MM.1S (cell line): ENCODE measurements at regions not wholly inside any gene's neighbourhood (a gene's known extent, or its start where the extent isn't known, plus 50 kb on each side); places are given as distances from the start of the nearest gene placed in this dataset.

Experiments
- DNase-seq: peaks from one replicate; pipeline ENCODE4 v3.0.0-alpha.2; 2015
- H2AFZ ChIP-seq: fragments of 300-600 bp; sonication (generic); 2 replicates; pipeline ENCODE4 v1.6.0; 2016; ENCODE audit warnings: antibody characterized with exemption, low read length
- H3F3A ChIP-seq: fragments of 300-600 bp; sonication (generic); 2 replicates; pipeline ENCODE4 v1.6.1; 2016; ENCODE audit warnings: mild to moderate bottlenecking, antibody characterized with exemption, low read length, moderate library complexity, mixed read lengths; ENCODE audit not compliant: insufficient read depth
- H3K27ac ChIP-seq: fragments of 300-600 bp; sonication (generic); 2 replicates; pipeline ENCODE4 v1.5.1; 2016; ENCODE audit warnings: mild to moderate bottlenecking, low read length
- H3K27me3 ChIP-seq: fragments of 300-600 bp; sonication (generic); replicated peaks from 2 replicates; pipeline ENCODE4 v1.6.0; 2016; ENCODE audit warnings: low read length; ENCODE audit not compliant: insufficient read depth
- H3K36me3 ChIP-seq: fragments of 300-600 bp; sonication (generic); replicated peaks from 2 replicates; pipeline ENCODE4 v1.6.1; 2016; ENCODE audit warnings: mild to moderate bottlenecking, low read length, mixed read lengths; ENCODE audit not compliant: insufficient read depth
- H3K4me1 ChIP-seq: fragments of 300-600 bp; sonication (generic); 2 replicates; pipeline ENCODE4 v1.6.1; 2016; ENCODE audit warnings: low read length, mixed read lengths
- H3K4me2 ChIP-seq: fragments of 300-600 bp; sonication (generic); 2 replicates; pipeline ENCODE4 v1.6.0; 2016; ENCODE audit warnings: low read depth, low read length
- H3K4me3 ChIP-seq: fragments of 300-600 bp; sonication (generic); 2 replicates; pipeline ENCODE4 v1.5.1; 2016; ENCODE audit warnings: low read length, mixed read lengths
- H3K79me2 ChIP-seq: fragments of 300-600 bp; sonication (generic); 2 replicates; pipeline ENCODE4 v1.6.1; 2016; ENCODE audit warnings: mixed run types, low read length, mixed read lengths
- H3K9ac ChIP-seq: fragments of 300-600 bp; sonication (generic); 2 replicates; pipeline ENCODE4 v1.6.1; 2016; ENCODE audit warnings: low read length, mixed read lengths
- H3K9me2 ChIP-seq: fragments of 300-600 bp; sonication (generic); replicated peaks from 2 replicates; pipeline ENCODE4 v1.6.1; 2016; ENCODE audit warnings: mild to moderate bottlenecking, low read length, mixed read lengths; ENCODE audit not compliant: insufficient read depth
- H3K9me3 ChIP-seq: fragments of 300-600 bp; sonication (generic); replicated peaks from 2 replicates; pipeline ENCODE4 v1.6.1; 2016; ENCODE audit warnings: mild to moderate bottlenecking, low read length, mixed read lengths; ENCODE audit not compliant: insufficient read depth
- H4K20me1 ChIP-seq: fragments of 300-600 bp; sonication (generic); 2 replicates; pipeline ENCODE4 v1.6.1; 2016; ENCODE audit warnings: mild to moderate bottlenecking, low read length, moderate library complexity, mixed read lengths; ENCODE audit not compliant: insufficient read depth
- EZH2 ChIP-seq: fragments of 300-600 bp; sonication (generic); optimal IDR thresholded peaks from 2 replicates; pipeline ENCODE3; 2017; ENCODE audit warnings: low read depth, mild to moderate bottlenecking, antibody characterized with exemption, low read length, mixed read lengths
- EZH2phosphoT487 ChIP-seq: fragments of 300-600 bp; sonication (generic); IDR thresholded peaks from 2 replicates; pipeline ENCODE4 v1.6.1; 2018; ENCODE audit warnings: antibody characterized with exemption, low read length
- TF ChIP-seq, protein P1 (sequence below): fragments of 300-600 bp; sonication (generic); IDR thresholded peaks from 2 replicates; pipeline ENCODE4 v1.5.1; 2016; ENCODE audit warnings: antibody characterized with exemption, low read length, mixed read lengths

DNA sequence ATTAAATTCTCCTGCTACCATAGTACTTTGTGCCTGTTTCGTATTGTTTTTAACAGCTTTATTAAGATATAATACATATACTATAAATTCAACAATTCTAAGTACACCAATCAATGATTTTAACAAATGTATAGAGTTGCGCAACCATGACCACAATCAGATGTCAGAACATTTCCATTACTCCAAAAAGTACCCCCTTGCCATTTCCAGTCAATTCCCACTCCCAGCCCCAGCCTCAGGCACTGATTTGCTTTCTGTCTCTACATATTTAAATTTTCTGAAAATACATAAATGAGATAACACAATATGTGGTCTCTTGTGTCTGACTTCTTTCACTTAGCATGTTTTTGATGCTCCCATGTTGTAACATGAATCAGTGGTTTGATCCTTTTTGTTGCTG lies 193.9 kb downstream of the FIGN start:
- H3K9ac ChIP-seq: no peak overlapping the region
- H3K27me3 ChIP-seq: no peaks in the 10 kb centered on the region
- no peaks in the 10 kb centered on the region for H3K79me2 ChIP-seq
- H3K36me3 ChIP-seq: no peaks in the 10 kb centered on the region
- no peaks in the 10 kb centered on the region for H4K20me1 ChIP-seq
- TF ChIP-seq EZH2phosphoT487 (no peak), EZH2 (no peak)
- TF ChIP-seq, protein P1, sequence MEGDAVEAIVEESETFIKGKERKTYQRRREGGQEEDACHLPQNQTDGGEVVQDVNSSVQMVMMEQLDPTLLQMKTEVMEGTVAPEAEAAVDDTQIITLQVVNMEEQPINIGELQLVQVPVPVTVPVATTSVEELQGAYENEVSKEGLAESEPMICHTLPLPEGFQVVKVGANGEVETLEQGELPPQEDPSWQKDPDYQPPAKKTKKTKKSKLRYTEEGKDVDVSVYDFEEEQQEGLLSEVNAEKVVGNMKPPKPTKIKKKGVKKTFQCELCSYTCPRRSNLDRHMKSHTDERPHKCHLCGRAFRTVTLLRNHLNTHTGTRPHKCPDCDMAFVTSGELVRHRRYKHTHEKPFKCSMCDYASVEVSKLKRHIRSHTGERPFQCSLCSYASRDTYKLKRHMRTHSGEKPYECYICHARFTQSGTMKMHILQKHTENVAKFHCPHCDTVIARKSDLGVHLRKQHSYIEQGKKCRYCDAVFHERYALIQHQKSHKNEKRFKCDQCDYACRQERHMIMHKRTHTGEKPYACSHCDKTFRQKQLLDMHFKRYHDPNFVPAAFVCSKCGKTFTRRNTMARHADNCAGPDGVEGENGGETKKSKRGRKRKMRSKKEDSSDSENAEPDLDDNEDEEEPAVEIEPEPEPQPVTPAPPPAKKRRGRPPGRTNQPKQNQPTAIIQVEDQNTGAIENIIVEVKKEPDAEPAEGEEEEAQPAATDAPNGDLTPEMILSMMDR: no peak
- DNase-seq: no peak
- no peak overlapping the region for H3K4me3 ChIP-seq
- H3F3A ChIP-seq: no peaks in the 10 kb centered on the region
- H3K9me3 ChIP-seq: no peaks in the 10 kb centered on the region
- no peak overlapping the region for H3K4me2 ChIP-seq
- no peak overlapping the region for H2AFZ ChIP-seq
- no peaks in the 10 kb centered on the region for H3K9me2 ChIP-seq
- H3K27ac ChIP-seq: no peak overlapping the region
- no peaks in the 10 kb centered on the region for H3K4me1 ChIP-seq

DNA sequence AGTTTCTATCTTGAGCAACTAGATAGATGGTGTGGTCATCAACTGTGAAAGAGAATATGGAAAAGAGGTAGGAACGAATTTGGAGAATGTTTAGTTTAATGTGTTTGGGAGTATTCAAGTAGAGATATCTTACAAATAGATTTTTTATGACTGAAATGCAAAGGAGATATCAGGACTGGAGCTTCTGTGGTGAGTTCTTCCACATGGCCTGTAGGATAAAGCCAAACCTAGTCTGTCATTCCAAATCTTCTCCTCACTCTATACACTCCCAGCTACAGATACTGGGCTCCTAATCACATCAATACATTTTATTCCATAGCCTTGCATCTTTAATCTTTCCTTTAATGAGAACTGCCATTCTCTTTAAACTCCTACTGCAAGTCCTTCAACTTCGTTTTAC lies 194.3 kb downstream of the FIGN start:
- Histone ChIP-seq H3K27me3 (no peaks in the 10 kb centered on the region), H3K36me3 (no peaks in the 10 kb centered on the region), H2AFZ (no peak overlapping the region), H3F3A (no peaks in the 10 kb centered on the region), H3K79me2 (no peaks in the 10 kb centered on the region), H3K9me2 (no peaks in the 10 kb centered on the region), H3K9ac (no peak overlapping the region), H4K20me1 (no peaks in the 10 kb centered on the region), H3K27ac (no peak overlapping the region), H3K9me3 (no peaks in the 10 kb centered on the region), H3K4me1 (no peaks in the 10 kb centered on the region), H3K4me2 (no peak overlapping the region), H3K4me3 (no peak overlapping the region)
- no peak for DNase-seq
- TF ChIP-seq, protein P1: no peak
- TF ChIP-seq EZH2 (no peak), EZH2phosphoT487 (no peak)

DNA sequence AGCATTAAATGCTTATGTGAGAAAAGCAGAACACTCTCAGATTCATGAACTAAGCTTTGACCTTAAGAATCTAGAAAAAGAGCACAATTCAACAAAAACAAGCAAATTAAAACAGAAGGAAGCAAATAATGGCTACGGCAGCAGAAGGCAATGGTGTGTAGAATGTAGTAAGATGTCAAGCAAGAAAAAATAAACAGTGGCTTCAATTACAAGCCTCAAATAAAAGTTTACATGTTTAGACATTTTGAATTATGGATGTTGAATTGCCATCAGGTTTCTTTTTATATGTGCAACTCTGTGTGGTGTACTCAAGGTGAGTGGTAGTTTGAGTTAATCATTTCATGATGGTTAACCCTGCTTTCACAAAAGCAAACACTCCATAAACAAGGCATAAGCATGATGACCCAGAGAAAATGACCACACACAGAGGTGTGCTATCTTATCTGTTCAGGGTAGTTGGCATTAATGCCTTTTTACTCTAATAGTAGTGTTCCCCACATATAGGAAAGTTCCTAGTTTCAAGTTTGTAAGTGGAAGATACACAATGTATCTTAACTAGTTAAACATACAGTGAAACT lies 207.1 kb downstream of the FIGN start:
- DNase-seq: no peak
- H4K20me1 ChIP-seq: no peaks in the 10 kb centered on the region
- H3K4me2 ChIP-seq: no peak overlapping the region
- H3K4me1 ChIP-seq: no peaks in the 10 kb centered on the region
- H3K27ac ChIP-seq: no peak overlapping the region
- no peaks in the 10 kb centered on the region for H3K27me3 ChIP-seq
- H2AFZ ChIP-seq: no peak overlapping the region
- no peak overlapping the region for H3K4me3 ChIP-seq
- H3K9me3 ChIP-seq: no peaks in the 10 kb centered on the region
- H3K79me2 ChIP-seq: no peaks in the 10 kb centered on the region
- H3F3A ChIP-seq: no peaks in the 10 kb centered on the region
- H3K9ac ChIP-seq: no peak overlapping the region
- H3K9me2 ChIP-seq: no peaks in the 10 kb centered on the region
- TF ChIP-seq EZH2phosphoT487: no peak
- TF ChIP-seq, protein P1: no peak
- TF ChIP-seq EZH2: no peak
- no peaks in the 10 kb centered on the region for H3K36me3 ChIP-seq
